22Rv1 (cell line): ENCODE measurements at regions not wholly inside any gene's neighbourhood (a gene's known extent, or its start where the extent isn't known, plus 50 kb on each side); places are given as distances from the start of the nearest gene placed in this dataset.

ENCODE experiments used
- H3K27ac ChIP-seq: fragments of 450-650 bp; 2 replicates; pipeline ENCODE4 v1.5.1; 2017
- CTCF ChIP-seq: fragments of 450-650 bp; IDR thresholded peaks from 2 replicates; pipeline ENCODE4 v1.5.1; 2017; ENCODE audit warnings: mild to moderate bottlenecking
- ZFX ChIP-seq: fragments of 450-650 bp; IDR thresholded peaks from 2 replicates; pipeline ENCODE4 v1.6.1; 2017; ENCODE audit warnings: antibody characterized with exemption, borderline replicate concordance

GRCh38 chr12:85747941-85748495 lies 88.2 kb downstream of the RASSF9 start:
- no peak overlapping the region for H3K27ac ChIP-seq
- TF ChIP-seq CTCF = no peak
- no peak for TF ChIP-seq ZFX
